ENCODE measurements at regions not wholly inside any gene's neighbourhood (a gene's known extent, or its start where the extent isn't known, plus 50 kb on each side); places are given as distances from the start of the nearest gene placed in this dataset.
"Not testable (repeated sequence)": the region's sequence is repeated elsewhere in the genome, so short reads cannot be mapped to it uniquely, and the experiment has no call there.

GRCh38 chr11:92439133-92439532 lies 214.5 kb downstream of the FAT3 start:
- no peak for DNase-seq

GRCh38 chr11:92440701-92441442 lies 216.3 kb downstream of the FAT3 start:
- DNase-seq, result no peak

GRCh38 chr11:92441443-92441726 lies 216.8 kb downstream of the FAT3 start:
- no peak for DNase-seq

DNA sequence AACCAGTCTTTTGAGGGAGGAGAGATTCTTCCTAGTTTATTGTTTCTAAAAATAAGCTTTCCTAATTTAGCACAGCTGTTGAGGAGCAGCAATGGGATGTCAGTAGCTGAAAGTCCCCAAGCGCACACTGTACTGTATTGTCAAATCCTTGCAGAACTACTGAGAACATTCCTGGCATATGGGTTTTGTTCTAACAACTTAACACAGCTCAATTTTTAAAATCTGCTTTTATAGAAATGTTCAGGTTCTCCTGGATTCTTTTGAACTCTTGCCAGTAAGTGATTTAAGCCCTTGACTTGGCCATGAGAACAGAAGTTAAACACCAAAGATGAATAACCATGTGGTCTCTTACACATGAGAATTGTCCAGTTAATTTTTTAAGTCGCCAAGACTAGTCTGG lies 218.6 kb downstream of the FAT3 start:
- DNase-seq, result no peak

- no peak for DNase-seq
Observed at GRCh38 chr11:92447586-92447985, 223.0 kb downstream of the FAT3 start.

DNA sequence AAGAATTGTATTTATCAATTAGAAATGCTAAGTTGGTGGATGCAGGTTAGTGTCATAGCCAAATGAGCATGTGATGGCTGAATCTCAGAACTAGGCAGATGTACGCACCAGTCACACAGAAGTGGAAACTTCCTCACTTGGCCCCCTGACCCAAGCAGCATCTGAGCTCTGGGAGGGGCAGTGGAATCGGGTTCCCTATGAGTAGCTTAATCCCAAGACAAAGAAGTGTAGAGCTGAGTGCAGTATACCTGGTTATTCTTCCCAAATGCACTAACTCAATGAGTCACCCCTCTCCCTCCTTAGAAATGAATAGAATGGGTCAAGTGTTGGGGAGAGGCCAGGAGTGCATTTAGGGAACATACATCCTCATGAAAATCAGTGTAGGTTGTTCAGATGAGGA lies 224.6 kb downstream of the FAT3 start:
- DNase-seq, result no peak

DNA sequence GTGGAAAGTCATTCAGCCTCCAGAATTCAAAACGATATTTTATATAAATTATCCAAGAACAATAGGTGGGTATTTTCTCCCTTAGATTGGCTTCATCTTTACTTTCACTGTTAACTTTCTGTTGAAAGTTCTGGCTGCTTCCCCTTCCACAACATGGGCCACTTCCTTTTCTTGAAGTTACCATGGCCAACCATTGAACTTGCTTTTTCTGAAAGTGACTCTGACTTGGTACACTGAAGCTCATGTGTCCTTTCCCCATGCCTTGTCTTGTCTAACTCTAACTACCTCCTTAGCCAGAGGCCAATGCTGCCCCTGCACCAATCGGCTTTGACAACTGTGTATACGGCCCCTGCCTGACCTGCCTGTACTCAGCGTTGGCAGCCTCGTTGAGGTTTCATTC lies 225.2 kb downstream of the FAT3 start:
- DNase-seq, result no peak

- no peak for DNase-seq
Observed at GRCh38 chr11:92451063-92451462, 226.4 kb downstream of the FAT3 start.

DNA sequence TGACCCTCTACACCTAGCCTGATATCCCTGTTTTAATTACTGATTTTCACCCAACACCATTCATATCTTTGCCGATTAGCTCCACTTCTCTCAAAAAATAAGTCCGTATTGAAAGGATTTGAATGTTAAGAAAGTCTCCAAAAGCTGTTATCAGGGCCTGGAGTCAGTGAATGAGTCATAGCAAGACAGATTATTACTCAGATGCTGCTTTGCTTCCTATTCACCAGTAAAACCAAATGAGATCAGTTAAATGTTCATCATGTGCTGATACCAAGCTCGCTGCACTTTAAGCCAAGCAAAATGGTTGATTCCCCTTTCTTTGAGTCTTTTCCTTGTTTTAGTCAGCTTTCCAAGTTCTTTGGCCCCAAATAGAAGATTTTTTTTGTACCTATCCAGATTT lies 228.4 kb downstream of the FAT3 start:
- no peak for DNase-seq

GRCh38 chr11:92455210-92455790 lies 230.7 kb downstream of the FAT3 start:
- DNase-seq, result no peak

- DNase-seq, result no peak
Observed at GRCh38 chr11:92457250-92457649, 232.6 kb downstream of the FAT3 start.

- DNase-seq, result no peak
Observed at GRCh38 chr11:92458486-92458885, 233.9 kb downstream of the FAT3 start.

GRCh38 chr11:92460213-92460612 lies 235.6 kb downstream of the FAT3 start:
- no peak for DNase-seq

DNA sequence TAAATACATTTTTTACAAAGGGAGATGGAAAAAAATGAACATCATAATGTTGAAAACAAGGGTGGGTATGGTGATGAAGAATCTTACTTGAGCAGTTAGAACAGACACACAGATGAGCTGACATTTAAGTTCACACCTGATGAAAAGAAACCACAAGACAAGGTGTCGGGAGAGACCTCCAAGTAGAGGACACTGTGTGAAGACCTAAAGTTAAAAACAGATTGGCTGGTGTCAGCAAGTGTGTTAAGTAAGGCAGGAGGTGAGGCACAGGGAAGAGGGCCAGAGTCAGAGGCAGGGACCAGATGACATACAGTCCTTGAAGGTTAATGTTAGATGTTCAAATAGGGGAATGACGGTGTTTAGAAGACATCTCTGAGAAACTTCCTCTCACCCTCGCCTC lies 236.8 kb downstream of the FAT3 start:
- DNase-seq, result no peak

GRCh38 chr11:92462821-92463220 lies 238.2 kb downstream of the FAT3 start:
- DNase-seq, result no peak

DNA sequence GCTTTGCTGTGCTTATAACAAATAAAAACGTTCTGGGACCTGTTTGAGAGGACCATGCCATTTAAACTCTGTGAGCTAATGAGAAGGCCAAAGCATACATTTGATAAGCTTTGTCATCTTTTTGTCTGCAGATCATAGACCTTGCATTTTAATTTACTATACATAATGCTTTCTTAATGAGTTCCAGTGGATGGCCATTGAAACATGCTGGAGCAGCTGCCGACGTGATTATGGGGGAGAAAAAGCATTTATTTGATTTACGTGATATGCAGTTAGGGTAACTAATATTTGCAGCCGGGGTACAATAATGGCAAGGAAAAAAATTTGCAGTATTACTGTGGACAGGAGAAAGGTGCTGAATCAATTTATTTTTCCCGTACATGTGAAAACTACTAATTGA lies 240.2 kb downstream of the FAT3 start:
- DNase-seq, result no peak

- not testable (repeated sequence) for DNase-seq
Observed at GRCh38 chr11:92465410-92465809, 240.8 kb downstream of the FAT3 start.

- DNase-seq, result no peak
Observed at GRCh38 chr11:92473736-92474135, 249.1 kb downstream of the FAT3 start.

DNA sequence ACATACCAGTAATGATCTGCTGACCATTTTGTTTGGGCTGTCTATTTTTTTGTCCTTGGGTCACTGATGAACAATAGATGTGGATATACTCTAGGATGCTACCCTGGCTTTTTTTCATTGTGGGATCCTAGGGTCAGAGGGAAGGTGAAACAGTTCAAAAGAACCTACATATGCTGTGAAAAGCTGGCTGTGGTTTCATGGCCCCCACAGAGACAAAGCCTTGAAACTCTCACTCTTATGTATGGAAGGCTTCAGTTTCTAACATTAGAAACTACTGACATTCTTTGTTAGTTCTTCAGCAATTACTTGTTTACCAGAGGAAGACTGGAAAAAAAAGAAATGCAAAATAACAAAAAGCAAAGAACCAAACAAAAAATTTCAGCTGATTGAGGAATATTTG lies 250.7 kb downstream of the FAT3 start:
- DNase-seq, result no peak

DNA sequence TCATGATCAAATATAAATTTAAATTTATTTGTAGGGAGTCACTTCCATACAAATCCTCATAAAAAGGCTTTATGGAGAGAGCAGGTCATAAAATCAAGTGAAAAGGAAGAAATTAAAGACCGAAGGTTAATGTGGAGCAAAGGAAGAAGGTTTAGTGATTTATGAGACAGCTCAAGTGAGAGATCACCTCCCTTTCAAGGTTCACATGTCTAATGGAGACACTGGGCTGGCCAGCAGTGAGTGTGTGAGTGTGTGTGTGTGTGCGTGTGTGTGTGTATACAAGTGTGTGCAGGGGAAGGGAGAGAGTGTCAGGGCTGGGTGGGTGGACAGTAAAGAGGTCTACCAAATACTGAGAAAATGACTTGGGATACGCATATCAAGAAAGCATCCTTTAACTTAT lies 251.2 kb downstream of the FAT3 start:
- DNase-seq, result no peak

DNA sequence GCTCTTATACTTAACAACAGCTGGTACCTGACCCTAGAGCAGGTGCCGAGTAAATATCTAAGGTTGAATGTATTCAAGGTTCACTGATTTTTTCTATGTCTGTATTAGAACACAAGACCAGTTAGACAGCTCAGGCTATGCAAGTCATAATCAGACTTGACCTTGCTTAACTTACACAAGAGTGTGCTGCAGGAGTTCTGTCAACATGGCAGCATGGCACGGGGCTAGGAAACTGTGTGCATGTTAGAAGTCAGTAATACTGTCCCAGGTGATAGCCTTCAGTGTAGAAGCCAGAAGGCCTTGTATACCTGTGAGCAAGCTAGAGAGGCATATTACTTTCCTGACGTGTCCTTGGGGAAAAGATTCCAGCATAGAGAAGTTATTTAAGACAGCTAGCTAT lies 253.1 kb downstream of the FAT3 start:
- DNase-seq, result no peak

DNA sequence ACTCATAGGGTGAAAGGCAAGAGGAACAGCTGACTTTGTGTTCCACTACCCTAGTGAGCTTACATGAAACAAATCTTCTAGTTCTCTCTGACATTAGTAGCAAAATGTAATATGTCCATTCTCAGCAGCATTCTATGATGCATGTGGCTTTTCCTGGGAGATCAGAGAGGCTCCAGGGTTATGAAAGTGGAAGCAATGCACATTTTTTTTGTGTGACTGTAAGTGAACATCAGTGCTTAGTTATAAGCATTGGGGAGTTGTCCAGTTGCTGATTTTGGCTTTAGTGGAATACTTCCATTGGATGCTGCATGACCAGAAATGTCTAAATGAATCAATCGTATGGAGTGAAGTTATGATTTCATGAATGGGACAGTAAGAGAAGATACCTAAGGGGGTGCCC lies 255.9 kb downstream of the FAT3 start:
- DNase-seq, result no peak

DNA sequence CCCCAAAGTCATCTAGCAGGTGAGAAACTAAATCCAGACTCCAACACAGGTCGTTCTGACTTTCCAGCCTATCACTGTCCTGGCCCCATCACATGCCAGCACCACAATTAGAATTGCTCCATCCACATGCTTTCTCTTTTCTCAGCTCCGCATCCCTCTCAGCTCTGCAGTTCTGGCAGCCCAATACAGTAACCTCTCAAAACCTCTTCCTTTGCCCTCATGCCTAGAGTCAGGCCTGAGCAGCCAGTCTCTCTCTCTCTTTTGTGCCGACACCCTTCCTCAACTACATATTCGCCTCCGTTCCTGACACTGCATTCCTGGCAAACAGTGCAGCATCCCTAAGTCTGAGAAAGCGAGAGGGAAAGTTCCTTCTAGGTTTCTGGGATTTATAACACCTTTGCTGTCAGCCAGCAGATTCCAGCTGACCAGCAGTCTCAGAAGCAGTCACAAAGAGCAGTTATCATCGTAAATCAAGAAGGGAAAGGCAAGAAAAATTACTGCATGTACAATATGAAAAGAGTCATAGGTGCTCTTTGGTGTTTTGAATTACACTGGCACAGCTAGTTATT lies 258.0 kb downstream of the FAT3 start:
- DNase-seq, result no peak

DNA sequence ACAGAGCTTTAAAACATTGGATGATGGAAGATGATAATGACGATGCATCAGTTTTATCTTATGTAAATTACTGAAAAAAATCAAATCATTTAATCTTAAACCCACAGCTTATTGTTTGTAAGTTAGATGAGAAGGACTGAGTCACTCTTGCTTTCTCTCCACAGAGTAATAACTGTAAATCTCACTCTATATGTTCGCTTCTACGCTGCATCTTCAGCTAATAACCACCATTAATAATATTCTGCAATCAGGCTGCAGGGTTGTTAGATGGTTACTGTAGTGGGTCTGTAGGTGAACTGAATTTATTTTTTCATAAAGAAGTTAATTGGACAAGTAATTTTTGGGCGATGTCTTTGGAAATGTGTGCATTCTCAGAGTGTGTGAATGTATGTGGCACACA lies 260.0 kb downstream of the FAT3 start:
- DNase-seq, result no peak

DNA sequence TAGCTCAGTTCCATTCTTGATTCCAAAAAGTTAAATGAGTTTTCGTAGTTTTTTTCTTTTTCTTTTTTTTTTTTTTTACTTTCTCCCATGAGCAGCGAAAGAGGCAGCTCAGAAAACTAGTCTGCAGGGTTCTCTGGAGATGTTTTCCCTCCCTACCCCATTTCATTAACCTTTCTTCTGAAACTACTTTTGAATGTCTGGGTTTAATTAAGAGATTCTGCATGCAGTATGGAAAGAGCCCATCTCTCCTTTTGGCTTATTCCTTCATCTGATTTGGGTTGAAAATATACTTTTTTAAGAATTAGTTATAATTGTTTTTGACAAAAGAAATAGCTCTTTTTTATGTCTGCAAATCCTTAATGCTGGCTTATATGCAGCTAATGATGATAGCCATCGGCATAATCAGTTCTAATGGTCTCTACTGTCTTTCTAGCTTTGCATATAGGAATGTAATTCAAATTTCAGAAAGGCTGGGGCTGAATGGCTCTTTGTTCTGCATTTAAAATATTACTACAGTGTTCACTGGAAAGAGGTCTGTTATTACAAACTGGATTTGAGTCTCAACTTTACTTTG lies 265.3 kb downstream of the FAT3 start:
- DNase-seq, result no peak

Measured in stimulated activated CD4-positive, alpha-beta T cell treated with anti-CD3 and anti-CD28 coated beads, Interleukin-2, amount 100 ng/mL, for 48 hours (primary cell).